Liver (tissue), 8 donors: ENCODE measurements at regions not wholly inside any gene's neighbourhood (a gene's known extent, or its start where the extent isn't known, plus 50 kb on each side); places are given as distances from the start of the nearest gene placed in this dataset.

ENCODE experiments used
- DNase-seq: peaks from one replicate; pipeline ENCODE4 v3.0.0-alpha.2; 2017; ENCODE audit warnings: low spot score
- H3K27ac ChIP-seq, 2 donors: one replicate each; pipeline ENCODE4 v1.7.0; 2013; ENCODE audit warnings: inconsistent platforms in 2 of 2, low read length in 2 of 2, control low read depth in 1 of 2, low read depth in 1 of 2, mild to moderate bottlenecking in 1 of 2
- H3K27me3 ChIP-seq, 4 donors: one replicate each; pipeline versions ENCODE4 v1.6.1 to v1.7.0; 2013; ENCODE audit warnings: low read length in 3 of 4, inconsistent platforms in 1 of 4, mild to moderate bottlenecking in 1 of 4, moderate library complexity in 1 of 4; ENCODE audit not compliant: control insufficient read depth in 4 of 4, insufficient read depth in 4 of 4
- H3K36me3 ChIP-seq, 4 donors: one replicate each; pipeline versions ENCODE4 v1.6.1 to v1.7.0; 2013; ENCODE audit warnings: low read length in 3 of 4, mild to moderate bottlenecking in 3 of 4, low read depth in 1 of 4, moderate library complexity in 1 of 4; ENCODE audit not compliant: control insufficient read depth in 4 of 4, insufficient read depth in 3 of 4
- H3K4me1 ChIP-seq, 4 donors: one replicate each; pipeline versions ENCODE4 v1.6.1 to v1.7.0; 2013; ENCODE audit warnings: low read length in 3 of 4, mild to moderate bottlenecking in 3 of 4, moderate library complexity in 1 of 4; ENCODE audit not compliant: control insufficient read depth in 4 of 4, insufficient read depth in 4 of 4
- H3K4me3 ChIP-seq, 3 donors: one replicate each; pipeline versions ENCODE4 v1.6.1 to v1.7.0; 2013; ENCODE audit warnings: low read length in 3 of 3, control low read depth in 1 of 3, low read depth in 1 of 3, mild to moderate bottlenecking in 1 of 3
- H3K9ac ChIP-seq, 2 donors: one replicate each; pipeline ENCODE4 v1.7.0; 2013; ENCODE audit warnings: low read length in 2 of 2, mild to moderate bottlenecking in 2 of 2, moderate library complexity in 2 of 2, control low read depth in 1 of 2, low read depth in 1 of 2
- H3K9me3 ChIP-seq, 4 donors: one replicate each; pipeline versions ENCODE4 v1.6.1 to v1.7.0; 2013; ENCODE audit warnings: low read length in 3 of 4; ENCODE audit not compliant: control insufficient read depth in 4 of 4
- EGR1 ChIP-seq, 2 donors: IDR thresholded peaks; 2 replicates each; pipeline ENCODE4 v1.6.1; 2016 to 2018; ENCODE audit warnings: antibody characterized with exemption in 2 of 2, low read depth in 2 of 2
- FOXA2 ChIP-seq: IDR thresholded peaks from 2 replicates; pipeline ENCODE4 v1.6.1; 2016; ENCODE audit warnings: antibody characterized with exemption
- GABPA ChIP-seq, 2 donors: IDR thresholded peaks in 1 of 2; conservative IDR thresholded peaks in 1 of 2; 2 replicates each; pipeline ENCODE4 v1.6.1; 2016; ENCODE audit warnings: antibody characterized with exemption in 2 of 2, mild to moderate bottlenecking in 1 of 2, moderate library complexity in 1 of 2
- HNF4A ChIP-seq, 2 donors: conservative IDR thresholded peaks; 2 replicates each; pipeline ENCODE4 v1.6.1; 2016; ENCODE audit warnings: antibody characterized with exemption in 2 of 2, mild to moderate bottlenecking in 2 of 2
- JUND ChIP-seq, 2 donors: IDR thresholded peaks; 2 replicates each; pipeline ENCODE4 v1.6.1; 2016; ENCODE audit warnings: antibody characterized with exemption in 2 of 2
- NR2F2 ChIP-seq: IDR thresholded peaks from 2 replicates; pipeline ENCODE4 v1.6.1; 2016; ENCODE audit warnings: antibody characterized with exemption
- RAD21 ChIP-seq, 2 donors: IDR thresholded peaks; 2 replicates each; pipeline ENCODE4 v1.6.1; 2016; ENCODE audit warnings: antibody characterized with exemption in 2 of 2, mild to moderate bottlenecking in 2 of 2
- RXRA ChIP-seq, 2 donors: IDR thresholded peaks; 2 replicates each; pipeline ENCODE4 v1.6.1; 2017 to 2018; ENCODE audit warnings: antibody characterized with exemption in 2 of 2, mild to moderate bottlenecking in 1 of 2
- SP1 ChIP-seq: IDR thresholded peaks from 2 replicates; pipeline ENCODE4 v1.6.1; 2018; ENCODE audit warnings: antibody characterized with exemption, mild to moderate bottlenecking
- TAF1 ChIP-seq: conservative IDR thresholded peaks from 2 replicates; pipeline ENCODE4 v1.6.1; 2016; ENCODE audit warnings: antibody characterized with exemption, mild to moderate bottlenecking
- YY1 ChIP-seq: IDR thresholded peaks from 2 replicates; pipeline ENCODE4 v1.6.1; 2016; ENCODE audit warnings: antibody characterized with exemption, mild to moderate bottlenecking
- ZBTB33 ChIP-seq: IDR thresholded peaks from 2 replicates; pipeline ENCODE4 v1.6.1; 2016; ENCODE audit warnings: antibody characterized with exemption
- WGBS: extraction: QIAGEN DNeasy Blood & Tissue Kit; methylation state at CpG from one replicate; pipeline ENCODE4 v1.1.7; 2013; 5-methylcytosine and 5-hydroxymethylcytosine counted together
- TF ChIP-seq, protein P1 (sequence below): fragments of 150-350 bp; IDR thresholded peaks from 2 replicates; pipeline ENCODE4 v1.5.1; 2017; ENCODE audit warnings: improper control_type of control experiment, low read depth, low read length; ENCODE audit not compliant: missing input control
- TF ChIP-seq, protein P2 (sequence below): IDR thresholded peaks from 2 replicates; pipeline ENCODE4 v1.6.1; 2016; ENCODE audit warnings: antibody characterized with exemption
- donor health status: healthy.
- donor health status: healthy.
- donor health status: healthy.
- donor health status: healthy.
- donor health status: healthy.

GRCh38 chr2:82839036-82839435 lies 1620.0 kb downstream of the SUCLG1 start:
- H3K4me3 ChIP-seq = no peak overlapping the region
- no peak for DNase-seq
- WGBS = 82% methylated on average over 4 of the region's 4 CpGs
- H3K9ac ChIP-seq = no peak overlapping the region
- H3K27me3 ChIP-seq = no peaks in the 10 kb centered on the region
- H3K36me3 ChIP-seq = no peaks in the 10 kb centered on the region
- no peaks in the 10 kb centered on the region for H3K4me1 ChIP-seq
- H3K27ac ChIP-seq = no peak overlapping the region
- TF ChIP-seq ZBTB33 (no peak), JUND (IDR thresholded peaks at IDR 0.05) (no peak), NR2F2 (no peak), YY1 (no peak), GABPA (IDR thresholded peaks at IDR 0.05 in 1 of 2, conservative IDR thresholded peaks at IDR 0.05 in 1 of 2) (no peak), EGR1 (IDR thresholded peaks at IDR 0.05; ENCODE audit: low read depth in 2 of 2) (no peak)
- no peaks in the 10 kb centered on the region for H3K9me3 ChIP-seq

DNA sequence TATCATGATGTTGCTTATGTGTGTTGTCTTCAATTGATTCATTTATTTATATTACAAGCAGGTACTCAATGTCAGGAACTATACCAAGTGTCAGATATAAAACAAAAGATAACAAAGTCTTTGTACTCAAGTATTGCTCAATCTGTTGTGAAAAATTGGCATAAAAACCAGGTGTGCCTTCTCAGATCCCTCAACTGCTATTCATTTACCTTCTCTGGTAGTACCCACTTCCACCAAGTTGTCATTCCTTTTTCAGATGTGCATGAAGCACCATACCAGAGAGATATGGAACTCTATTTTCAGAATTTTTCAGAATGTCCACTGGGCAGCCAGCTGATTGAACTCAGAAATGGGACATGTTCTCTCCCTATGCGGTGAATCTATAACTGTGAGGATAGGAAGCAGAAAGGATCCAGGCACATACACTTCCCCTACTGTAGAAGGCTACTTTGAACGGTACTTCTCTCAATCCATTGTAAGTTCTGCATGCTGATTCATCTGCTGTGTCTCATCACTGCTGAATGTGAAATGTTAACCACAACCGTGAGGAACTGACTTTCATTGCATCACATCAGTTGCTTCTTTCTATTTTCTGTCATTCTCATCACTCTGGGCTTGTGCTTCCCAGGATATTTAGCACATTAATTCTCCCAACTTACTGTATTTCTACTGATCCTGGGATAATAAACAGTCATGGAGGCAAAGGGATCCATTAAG lies 1621.3 kb downstream of the SUCLG1 start:
- DNase-seq = no peak

GRCh38 chr2:82834893-82835292 lies 1624.2 kb downstream of the SUCLG1 start:
- WGBS = 76% methylated on average over 1 of the region's 1 CpG
- TF ChIP-seq RAD21 (IDR thresholded peaks at IDR 0.05) (no peak), TAF1 (no peak), HNF4A (conservative IDR thresholded peaks at IDR 0.05) (no peak), GABPA (IDR thresholded peaks at IDR 0.05 in 1 of 2, conservative IDR thresholded peaks at IDR 0.05 in 1 of 2) (no peak)
- Histone ChIP-seq H3K9me3 (no peaks in the 10 kb centered on the region), H3K4me3 (no peak overlapping the region), H3K27me3 (no peaks in the 10 kb centered on the region), H3K4me1 (no peaks in the 10 kb centered on the region), H3K9ac (no peak overlapping the region), H3K36me3 (no peaks in the 10 kb centered on the region), H3K27ac (no peak overlapping the region)
- no peak for DNase-seq

More for the DNA sequence above, 1621.3 kb downstream of the SUCLG1 start:
- Histone ChIP-seq H3K9me3 (no peaks in the 10 kb centered on the region), H3K27me3 (no peaks in the 10 kb centered on the region), H3K27ac (no peak overlapping the region), H3K4me1 (no peaks in the 10 kb centered on the region), H3K4me3 (no peak overlapping the region), H3K36me3 (no peaks in the 10 kb centered on the region), H3K9ac (no peak overlapping the region)
- WGBS = 73% methylated on average over 3 of the region's 3 CpGs
- no peak for TF ChIP-seq YY1

- H3K27ac ChIP-seq = no peak overlapping the region
- no peaks in the 10 kb centered on the region for H3K4me1 ChIP-seq
- no peak overlapping the region for H3K9ac ChIP-seq
- no peaks in the 10 kb centered on the region for H3K9me3 ChIP-seq
- no peaks in the 10 kb centered on the region for H3K27me3 ChIP-seq
- TF ChIP-seq JUND (IDR thresholded peaks at IDR 0.05) = no peak
- TF ChIP-seq, protein P1, sequence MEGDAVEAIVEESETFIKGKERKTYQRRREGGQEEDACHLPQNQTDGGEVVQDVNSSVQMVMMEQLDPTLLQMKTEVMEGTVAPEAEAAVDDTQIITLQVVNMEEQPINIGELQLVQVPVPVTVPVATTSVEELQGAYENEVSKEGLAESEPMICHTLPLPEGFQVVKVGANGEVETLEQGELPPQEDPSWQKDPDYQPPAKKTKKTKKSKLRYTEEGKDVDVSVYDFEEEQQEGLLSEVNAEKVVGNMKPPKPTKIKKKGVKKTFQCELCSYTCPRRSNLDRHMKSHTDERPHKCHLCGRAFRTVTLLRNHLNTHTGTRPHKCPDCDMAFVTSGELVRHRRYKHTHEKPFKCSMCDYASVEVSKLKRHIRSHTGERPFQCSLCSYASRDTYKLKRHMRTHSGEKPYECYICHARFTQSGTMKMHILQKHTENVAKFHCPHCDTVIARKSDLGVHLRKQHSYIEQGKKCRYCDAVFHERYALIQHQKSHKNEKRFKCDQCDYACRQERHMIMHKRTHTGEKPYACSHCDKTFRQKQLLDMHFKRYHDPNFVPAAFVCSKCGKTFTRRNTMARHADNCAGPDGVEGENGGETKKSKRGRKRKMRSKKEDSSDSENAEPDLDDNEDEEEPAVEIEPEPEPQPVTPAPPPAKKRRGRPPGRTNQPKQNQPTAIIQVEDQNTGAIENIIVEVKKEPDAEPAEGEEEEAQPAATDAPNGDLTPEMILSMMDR = no peak
- TF ChIP-seq, protein P2, sequence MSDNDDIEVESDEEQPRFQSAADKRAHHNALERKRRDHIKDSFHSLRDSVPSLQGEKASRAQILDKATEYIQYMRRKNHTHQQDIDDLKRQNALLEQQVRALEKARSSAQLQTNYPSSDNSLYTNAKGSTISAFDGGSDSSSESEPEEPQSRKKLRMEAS = no peak
- TF ChIP-seq RXRA (IDR thresholded peaks at IDR 0.05) = no peak
- no peak for TF ChIP-seq FOXA2
- no peak for TF ChIP-seq EGR1 (IDR thresholded peaks at IDR 0.05; ENCODE audit: low read depth in 2 of 2)
- no peak for TF ChIP-seq SP1
- 93% methylated on average over 2 of the region's 2 CpGs for WGBS
- no peak for DNase-seq
- H3K4me3 ChIP-seq = no peak overlapping the region
- no peaks in the 10 kb centered on the region for H3K36me3 ChIP-seq
Measured at GRCh38 chr2:82827426-82827825, 1631.7 kb downstream of the SUCLG1 start.
